ENCODE measurements at regions not wholly inside any gene's neighbourhood (a gene's known extent, or its start where the extent isn't known, plus 50 kb on each side); places are given as distances from the start of the nearest gene placed in this dataset.

- intact Hi-C loops (cut with DNase I) = no loop called here
- no peak overlapping the region for H3K27ac ChIP-seq
- DNase-seq = no peak
Measured at GRCh38 chr9:95756101-95756500, 119.4 kb upstream of the ERCC6L2 start.

GRCh38 chr9:95755421-95755730 lies 120.1 kb upstream of the ERCC6L2 start:
- TF ChIP-seq POLR2A (IDR thresholded peaks at IDR 0.05) (no peak), CTCF (IDR thresholded peaks at IDR 0.05) (no peak)
- Histone ChIP-seq H3K27ac (no peak overlapping the region), H3K27me3 (no peaks in the 10 kb centered on the region), H3K4me1 (peaks cover 0 to 7% (median 0%) of the 10 kb centered on the region in 4 donors), H3K9me3 (no peaks in the 10 kb centered on the region), H3K4me3 (no peak overlapping the region), H3K36me3 (no peaks in the 10 kb centered on the region)
- ATAC-seq (no peak), DNase-seq (no peak)
- 83% methylated on average over 2 of the region's 3 CpGs for WGBS (ENCODE audit: insufficient coverage, low coverage, low lambda C conversion rate, missing lambda C conversion rate)
- intact Hi-C loops (cut with DNase I) = no loop called here

More at GRCh38 chr9:95756101-95756500, 119.4 kb upstream of the ERCC6L2 start:
- ATAC-seq = no peak
- 100% methylated on average over 3 of the region's 3 CpGs for WGBS (ENCODE audit: insufficient coverage, low coverage, low lambda C conversion rate, missing lambda C conversion rate)
- Histone ChIP-seq H3K4me1 (peaks cover 0 to 7% (median 0%) of the 10 kb centered on the region in 4 donors), H3K9me3 (no peaks in the 10 kb centered on the region), H3K36me3 (no peaks in the 10 kb centered on the region), H3K4me3 (no peak overlapping the region), H3K27me3 (no peaks in the 10 kb centered on the region)
- TF ChIP-seq CTCF (IDR thresholded peaks at IDR 0.05) (no peak), POLR2A (IDR thresholded peaks at IDR 0.05) (no peak)

DNA sequence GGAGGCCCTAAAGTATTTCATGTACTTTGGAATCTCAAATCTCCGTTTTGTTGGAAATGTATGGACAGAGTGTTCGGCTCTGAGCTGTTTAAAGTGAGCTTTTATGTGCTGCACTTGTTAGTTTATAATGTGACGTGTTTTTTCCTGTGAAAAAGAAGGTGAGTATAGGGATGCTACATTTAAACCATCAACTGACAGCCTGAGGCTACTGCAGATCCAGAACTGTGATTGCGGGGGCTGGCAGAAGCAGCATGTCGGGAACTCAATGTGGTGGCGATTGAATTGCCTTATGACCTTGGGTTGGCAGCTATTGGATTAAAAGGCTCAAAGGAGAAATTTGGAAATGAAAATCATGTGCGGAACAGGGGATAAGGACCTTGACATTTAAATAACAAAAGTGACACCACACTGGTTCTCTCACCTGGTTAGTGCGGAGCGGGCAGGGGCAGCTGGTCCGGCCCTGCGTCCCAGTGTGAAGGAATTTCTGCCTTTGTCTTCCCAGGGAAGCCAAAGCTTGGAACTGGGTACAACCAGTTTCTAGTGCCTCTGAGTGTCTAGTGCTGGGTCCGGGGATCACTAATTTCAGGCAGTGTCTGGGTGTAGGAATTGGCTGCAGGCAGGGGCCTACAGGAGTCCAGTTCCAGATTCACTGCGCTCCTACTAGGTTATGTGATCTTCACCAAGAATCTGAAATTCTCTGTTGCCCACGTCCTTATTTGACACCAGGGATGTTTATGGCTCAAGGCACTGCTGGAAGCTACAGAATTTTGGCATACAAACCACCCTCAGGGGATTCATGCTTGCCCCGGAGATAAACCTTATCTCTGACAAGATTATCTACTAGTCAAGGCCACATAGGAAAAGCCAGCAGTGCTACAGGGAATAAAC lies 120.7 kb upstream of the ERCC6L2 start:
- intact Hi-C loops (cut with DNase I) = no loop called here
- H3K4me1 ChIP-seq = peaks cover 0 to 7% (median 0%) of the 10 kb centered on the region in 4 donors
- DNase-seq (no peak), ATAC-seq (no peak)
- H3K4me3 ChIP-seq = no peak overlapping the region
- H3K36me3 ChIP-seq = no peaks in the 10 kb centered on the region
- 75% methylated on average over 12 of the region's 15 CpGs for WGBS (ENCODE audit: insufficient coverage, low coverage, low lambda C conversion rate, missing lambda C conversion rate)
- H3K27me3 ChIP-seq = no peaks in the 10 kb centered on the region
- TF ChIP-seq POLR2A (IDR thresholded peaks at IDR 0.05) (no peak), CTCF (IDR thresholded peaks at IDR 0.05) (no peak)
- H3K9me3 ChIP-seq = no peaks in the 10 kb centered on the region
- no peak overlapping the region for H3K27ac ChIP-seq

DNA sequence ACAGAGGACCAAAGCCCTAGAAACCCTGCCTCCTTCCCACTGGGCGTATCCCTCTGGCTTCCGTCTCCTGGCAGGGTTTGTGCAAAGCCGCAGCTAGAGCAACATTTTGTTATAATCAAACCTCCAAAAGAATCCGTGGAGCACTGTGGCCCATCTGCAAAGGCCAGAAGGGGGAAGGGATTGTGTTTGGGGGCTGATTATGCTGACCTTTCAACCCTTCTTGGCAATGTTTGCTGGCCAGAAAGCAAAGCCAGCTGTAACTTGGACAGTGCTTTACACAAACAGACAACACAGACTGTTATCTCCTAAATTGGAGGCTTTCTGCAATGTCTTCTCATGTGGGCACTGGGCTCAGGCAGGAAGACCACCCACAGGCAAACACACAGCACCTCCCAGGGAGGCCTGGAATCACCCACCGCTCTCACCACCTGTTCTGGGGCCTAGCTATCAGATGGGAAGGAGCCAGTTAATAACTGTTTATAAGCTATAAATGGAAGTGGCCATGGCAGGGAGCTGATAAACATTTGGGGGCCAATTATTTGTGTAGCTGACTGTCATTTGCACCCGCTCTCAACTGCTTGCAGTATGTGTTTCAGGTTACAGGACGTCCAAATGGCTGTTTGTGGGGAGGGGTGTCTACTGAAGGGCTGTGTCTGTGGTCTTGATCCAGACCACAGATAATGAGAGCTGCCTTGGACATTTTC lies 121.6 kb upstream of the ERCC6L2 start:
- Histone ChIP-seq H3K27ac (no peak overlapping the region), H3K36me3 (no peaks in the 10 kb centered on the region), H3K4me3 (no peak overlapping the region), H3K9me3 (no peaks in the 10 kb centered on the region), H3K4me1 (peaks cover 0 to 7% (median 0%) of the 10 kb centered on the region in 4 donors), H3K27me3 (no peaks in the 10 kb centered on the region)
- DNase-seq (no peak), ATAC-seq (peak; percentile 47 to 72 (median 67))
- intact Hi-C loops (cut with DNase I) = no loop called here
- 48% methylated on average over 3 of the region's 7 CpGs for WGBS (ENCODE audit: insufficient coverage, low coverage, low lambda C conversion rate, missing lambda C conversion rate)
- TF ChIP-seq POLR2A (IDR thresholded peaks at IDR 0.05) (no peak), CTCF (IDR thresholded peaks at IDR 0.05) (no peak)

All from right lobe of liver (tissue), 6 donors.